ENCODE measurements at regions not wholly inside any gene's neighbourhood (a gene's known extent, or its start where the extent isn't known, plus 50 kb on each side); places are given as distances from the start of the nearest gene placed in this dataset.

GRCh38 chr4:60296386-60296785, 903.7 kb upstream of the ADGRL3 start:
- no peak overlapping the region for H2BK20ac ChIP-seq (ENCODE audit: low read length)
- no peak overlapping the region for H3K27ac ChIP-seq (ENCODE audit: low read depth, low read length)
- H4K5ac ChIP-seq (ENCODE audit: insufficient read length, low read depth, low read length): no peak overlapping the region
- H3K27me3 ChIP-seq (replicated peaks in 1 of 4; ENCODE audit: control insufficient read depth in 3 of 4, extremely low read depth in 1 of 4, insufficient read depth in 3 of 4, low read length in 3 of 4): no peaks in the 10 kb centered on the region
- DNase-seq (ENCODE audit: low read depth in 1 of 2, low spot score in 2 of 2) (no peak), FAIRE-seq (no peak)
- no peak overlapping the region for H3K4me3 ChIP-seq (ENCODE audit: extremely low read depth in 1 of 4, insufficient read depth in 2 of 4, low read depth in 3 of 4, low read length in 4 of 4)
- H3K79me1 ChIP-seq (ENCODE audit: low read depth, low read length): no peaks in the 10 kb centered on the region
- H2BK5ac ChIP-seq (ENCODE audit: low read depth, low read length): no peak overlapping the region
- H3K36me3 ChIP-seq (ENCODE audit: control insufficient read depth in 2 of 4, insufficient read depth in 4 of 4, low read length in 3 of 4): no peaks in the 10 kb centered on the region
- no peak overlapping the region for H3K18ac ChIP-seq (ENCODE audit: extremely low read depth, low read length)
- H3K9me3 ChIP-seq (ENCODE audit: insufficient read depth in 2 of 2, low read depth in 1 of 2, low read length in 1 of 2): no peaks in the 10 kb centered on the region
- no peak overlapping the region for H3K23ac ChIP-seq (ENCODE audit: insufficient read length)
- no peak overlapping the region for H3K14ac ChIP-seq (ENCODE audit: insufficient read length)
- no peak overlapping the region for H3K9ac ChIP-seq (replicated peaks in 1 of 4; ENCODE audit: extremely low read depth in 1 of 4, low read depth in 3 of 4, low read length in 3 of 4)
- CTCF ChIA-PET (ENCODE audit: partially characterized antibody): interaction anchor here (0.6 to 1.2 kb wide), 2 partner anchors 14 to 119 kb away, joined by 3 to 6 read pairs; no protein-coding TSS in a partner anchor
- POLR2A ChIA-PET (ENCODE audit: partially characterized antibody): no interaction called here
- no peak overlapping the region for H2AK5ac ChIP-seq (ENCODE audit: low read depth, low read length)
- no peak overlapping the region for H3K4me2 ChIP-seq (ENCODE audit: insufficient read depth in 1 of 2, low read depth in 2 of 2, low read length in 2 of 2)
- no peak overlapping the region for H3K56ac ChIP-seq (replicated peaks; ENCODE audit: insufficient read length, low read depth, low read length)
- no peaks in the 10 kb centered on the region for H3K79me2 ChIP-seq (ENCODE audit: control insufficient read depth in 1 of 2, insufficient read depth in 2 of 2, low read length in 2 of 2)
- H3K4me1 ChIP-seq (replicated peaks in 1 of 4; ENCODE audit: control insufficient read depth in 3 of 4, insufficient read depth in 4 of 4, low read length in 3 of 4): no peaks in the 10 kb centered on the region
- no peak overlapping the region for H4K91ac ChIP-seq (replicated peaks; ENCODE audit: insufficient read length, low read length)
- H3K4ac ChIP-seq (replicated peaks; ENCODE audit: insufficient read length, low read depth, low read length): no peak overlapping the region
- no peak overlapping the region for H4K8ac ChIP-seq (ENCODE audit: extremely low read depth, insufficient read depth, low read length)
- H2BK12ac ChIP-seq (ENCODE audit: low read depth, low read length): no peak overlapping the region
- TF ChIP-seq EP300 (IDR thresholded peaks at IDR 0.05; ENCODE audit: borderline replicate concordance in 1 of 2, low read depth in 2 of 2, low read length in 2 of 2) (no peak), CHD1 (IDR thresholded peaks at IDR 0.05; ENCODE audit: low read depth, low read length) (no peak), MAFK (IDR thresholded peaks at IDR 0.05; ENCODE audit: low read depth, low read length) (no peak)
- no peaks in the 10 kb centered on the region for H4K20me1 ChIP-seq (replicated peaks in 1 of 2; ENCODE audit: control insufficient read depth in 1 of 2, insufficient read depth in 2 of 2, low read length in 2 of 2)
- no peak overlapping the region for H2AFZ ChIP-seq (ENCODE audit: low read length)
- H2BK120ac ChIP-seq (replicated peaks; ENCODE audit: low read depth, low read length): no peak overlapping the region
- 52% methylated on average over 2 of the region's 2 CpGs; no CpG with 5 or more reads in 1 of the 2 experiments for WGBS, 2 experiments (ENCODE audit: extremely low coverage in 1 of 2, insufficient coverage in 1 of 2, insufficient read length in 1 of 2, insufficient replicate concordance in 2 of 2, low coverage in 1 of 2, low lambda C conversion rate in 2 of 2, missing lambda C conversion rate in 1 of 2)
- H3K23me2 ChIP-seq (ENCODE audit: low read depth, low read length): no peaks in the 10 kb centered on the region
- H2BK15ac ChIP-seq (ENCODE audit: low read length): no peak overlapping the region
